Spleen (tissue), 7 donors: ENCODE measurements at regions not wholly inside any gene's neighbourhood (a gene's known extent, or its start where the extent isn't known, plus 50 kb on each side); places are given as distances from the start of the nearest gene placed in this dataset.

Experiments used
- POLR2AphosphoS5 ChIP-seq, 3 donors: sonication (generic); formaldehyde crosslinking; IDR thresholded peaks; one replicate each; pipeline ENCODE4 v1.5.1; 2017; ENCODE audit warnings: antibody characterized with exemption in 3 of 3
- TF ChIP-seq, protein P1 (sequence below), 11 experiments: fragments of 200-600 bp in 7 of 11; fragments of 450-650 bp in 4 of 11; sonication (generic) in 4 of 11; IDR thresholded peaks in 8 of 11; conservative IDR thresholded peaks in 3 of 11; 1 replicate in 7 of 11; 2 replicates in 4 of 11; pipeline versions ENCODE4 v1.4.0 to v1.8.0; 2016 to 2021; ENCODE audit warnings: antibody characterized with exemption in 11 of 11, inconsistent platforms in 4 of 11, mild to moderate bottlenecking in 1 of 11
- donor health status: DM: no; HTN: no; CAD: no; lungs with moderate emphysema.
- donor health status: DM: no; HTN: no; CAD: no.
- donor health status: DM: no; HTN: no; CAD: no.

DNA sequence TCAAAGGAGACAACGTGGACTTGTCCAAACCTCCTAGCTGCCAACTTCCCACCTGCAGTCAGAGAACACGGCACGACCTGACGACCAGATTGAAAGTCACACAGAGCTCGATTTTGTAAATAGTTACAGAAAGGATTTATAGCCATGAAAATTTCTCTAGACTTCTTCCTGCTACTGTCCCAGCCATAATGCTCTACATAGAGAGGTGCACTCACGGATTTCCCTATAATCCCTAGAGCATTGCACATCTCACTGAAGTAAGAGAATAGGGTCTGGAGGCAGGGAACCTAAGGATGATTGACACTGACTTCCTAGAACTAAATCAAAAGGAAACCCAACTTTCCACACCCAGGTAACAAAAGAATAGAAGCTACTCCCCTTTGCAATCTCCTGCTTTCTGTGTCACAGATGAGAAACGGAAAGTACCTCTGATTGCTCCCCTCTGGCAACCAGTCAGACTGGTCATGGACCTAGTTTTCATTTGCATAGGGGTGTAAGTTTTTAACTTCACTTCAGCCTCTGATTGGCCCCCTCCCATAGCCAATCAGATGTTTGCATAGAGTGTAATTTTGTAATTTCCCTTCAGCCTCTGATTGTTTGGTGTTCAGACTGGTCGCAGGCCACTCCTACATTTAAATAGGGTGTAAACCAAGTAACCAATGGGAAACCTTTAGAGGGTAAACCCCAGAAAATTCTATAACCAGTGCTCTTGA is 58.6 kb upstream of the FBXO11 start:
- TF ChIP-seq, protein P1, sequence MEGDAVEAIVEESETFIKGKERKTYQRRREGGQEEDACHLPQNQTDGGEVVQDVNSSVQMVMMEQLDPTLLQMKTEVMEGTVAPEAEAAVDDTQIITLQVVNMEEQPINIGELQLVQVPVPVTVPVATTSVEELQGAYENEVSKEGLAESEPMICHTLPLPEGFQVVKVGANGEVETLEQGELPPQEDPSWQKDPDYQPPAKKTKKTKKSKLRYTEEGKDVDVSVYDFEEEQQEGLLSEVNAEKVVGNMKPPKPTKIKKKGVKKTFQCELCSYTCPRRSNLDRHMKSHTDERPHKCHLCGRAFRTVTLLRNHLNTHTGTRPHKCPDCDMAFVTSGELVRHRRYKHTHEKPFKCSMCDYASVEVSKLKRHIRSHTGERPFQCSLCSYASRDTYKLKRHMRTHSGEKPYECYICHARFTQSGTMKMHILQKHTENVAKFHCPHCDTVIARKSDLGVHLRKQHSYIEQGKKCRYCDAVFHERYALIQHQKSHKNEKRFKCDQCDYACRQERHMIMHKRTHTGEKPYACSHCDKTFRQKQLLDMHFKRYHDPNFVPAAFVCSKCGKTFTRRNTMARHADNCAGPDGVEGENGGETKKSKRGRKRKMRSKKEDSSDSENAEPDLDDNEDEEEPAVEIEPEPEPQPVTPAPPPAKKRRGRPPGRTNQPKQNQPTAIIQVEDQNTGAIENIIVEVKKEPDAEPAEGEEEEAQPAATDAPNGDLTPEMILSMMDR (IDR thresholded peaks at IDR 0.05 in 8 of 11, conservative IDR thresholded peaks at IDR 0.05 in 3 of 11) = no peak
- TF ChIP-seq POLR2AphosphoS5 (IDR thresholded peaks at IDR 0.05) = no peak
